GM13976 (cell line): ENCODE measurements at regions not wholly inside any gene's neighbourhood (a gene's known extent, or its start where the extent isn't known, plus 50 kb on each side); places are given as distances from the start of the nearest gene placed in this dataset.
"Not testable (repeated sequence)": the region's sequence is repeated elsewhere in the genome, so short reads cannot be mapped to it uniquely, and the experiment has no call there.

ENCODE experiments used
- DNase-seq: peaks from one replicate; pipeline ENCODE4 v3.0.0; 2012; ENCODE audit warnings: low spot score
- in situ Hi-C: fragments of 300-500 bp; cut with MboI; formaldehyde crosslinking; loops from one replicate; pipeline ENCODE4 v1.12.0; 2022; ENCODE audit warnings: low sequenced_read_pairs, mixed read lengths, inconsistent platforms; ENCODE audit not compliant: unreplicated experiment
- TF ChIP-seq, protein P1 (sequence below): IDR thresholded peaks from 2 replicates; pipeline ENCODE4 v1.5.1; 2012; ENCODE audit warnings: borderline replicate concordance, mild to moderate bottlenecking; ENCODE audit not compliant: insufficient read depth; ENCODE audit errors: extremely low read depth, missing control alignments, control extremely low read depth

DNA sequence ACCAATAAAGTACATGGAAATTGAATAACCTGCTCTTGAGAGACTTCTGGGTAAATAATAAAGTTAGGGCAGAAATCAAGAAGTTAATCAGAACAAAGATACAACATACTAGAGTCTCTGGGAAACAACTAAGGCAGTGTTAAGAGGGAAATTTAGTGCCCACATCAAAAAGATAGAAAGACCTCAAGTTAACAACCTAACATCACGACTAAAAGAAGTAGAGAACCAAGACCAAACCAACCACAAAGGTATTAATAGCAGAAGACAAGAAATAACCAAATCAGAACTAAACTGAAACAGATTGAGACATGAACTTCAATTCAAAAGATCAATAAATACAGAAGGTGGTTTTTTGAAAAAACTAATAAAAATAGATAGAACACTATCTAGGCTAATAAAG lies 140.7 kb downstream of the JRKL start:
- TF ChIP-seq, protein P1, sequence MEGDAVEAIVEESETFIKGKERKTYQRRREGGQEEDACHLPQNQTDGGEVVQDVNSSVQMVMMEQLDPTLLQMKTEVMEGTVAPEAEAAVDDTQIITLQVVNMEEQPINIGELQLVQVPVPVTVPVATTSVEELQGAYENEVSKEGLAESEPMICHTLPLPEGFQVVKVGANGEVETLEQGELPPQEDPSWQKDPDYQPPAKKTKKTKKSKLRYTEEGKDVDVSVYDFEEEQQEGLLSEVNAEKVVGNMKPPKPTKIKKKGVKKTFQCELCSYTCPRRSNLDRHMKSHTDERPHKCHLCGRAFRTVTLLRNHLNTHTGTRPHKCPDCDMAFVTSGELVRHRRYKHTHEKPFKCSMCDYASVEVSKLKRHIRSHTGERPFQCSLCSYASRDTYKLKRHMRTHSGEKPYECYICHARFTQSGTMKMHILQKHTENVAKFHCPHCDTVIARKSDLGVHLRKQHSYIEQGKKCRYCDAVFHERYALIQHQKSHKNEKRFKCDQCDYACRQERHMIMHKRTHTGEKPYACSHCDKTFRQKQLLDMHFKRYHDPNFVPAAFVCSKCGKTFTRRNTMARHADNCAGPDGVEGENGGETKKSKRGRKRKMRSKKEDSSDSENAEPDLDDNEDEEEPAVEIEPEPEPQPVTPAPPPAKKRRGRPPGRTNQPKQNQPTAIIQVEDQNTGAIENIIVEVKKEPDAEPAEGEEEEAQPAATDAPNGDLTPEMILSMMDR, result no peak
- no peak for DNase-seq
- in situ Hi-C loops, result no loop called here

DNA sequence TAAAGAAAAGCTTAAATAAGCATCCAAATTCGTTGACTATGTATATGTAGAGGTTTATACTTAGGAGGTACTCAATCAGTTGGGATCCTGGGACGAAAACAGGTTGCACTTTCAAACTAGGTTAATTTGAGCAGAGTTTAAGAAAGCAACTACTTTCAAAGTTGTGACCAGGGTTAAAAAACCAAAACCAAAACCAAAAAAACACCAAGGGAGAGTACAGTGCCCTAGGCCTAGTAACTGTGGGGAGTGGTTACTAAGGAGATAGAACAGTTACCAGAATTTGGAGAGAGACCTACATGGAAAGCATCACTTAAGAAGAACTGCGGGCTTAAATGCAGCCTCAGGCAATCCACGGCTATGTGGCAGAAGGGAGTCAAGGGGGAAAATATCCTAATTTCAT lies 148.3 kb downstream of the JRKL start:
- in situ Hi-C loops, result no loop called here
- DNase-seq, result no peak

DNA sequence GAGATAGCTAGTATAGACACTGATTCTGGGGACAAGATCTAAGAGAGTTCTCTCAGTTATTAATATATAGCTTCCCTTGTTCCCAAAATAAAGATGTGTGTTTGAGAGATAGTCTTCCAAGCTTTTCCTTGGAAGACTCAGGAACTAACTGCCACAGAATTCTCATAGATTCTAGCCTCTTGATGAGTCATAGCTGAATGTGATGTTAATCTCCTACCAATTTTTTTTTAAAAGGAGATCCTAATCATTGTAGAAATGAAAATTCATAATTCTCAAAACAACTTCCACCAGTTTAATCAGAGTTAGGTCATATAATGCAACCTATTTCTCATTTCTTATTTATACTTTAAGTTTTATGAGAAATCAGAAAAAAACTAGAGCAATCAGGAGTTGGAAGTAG lies 148.8 kb downstream of the JRKL start:
- TF ChIP-seq, protein P1, result no peak
- DNase-seq, result no peak
- in situ Hi-C loops, result no loop called here

More for the DNA sequence above, 148.3 kb downstream of the JRKL start:
- TF ChIP-seq, protein P1, result no peak

DNA sequence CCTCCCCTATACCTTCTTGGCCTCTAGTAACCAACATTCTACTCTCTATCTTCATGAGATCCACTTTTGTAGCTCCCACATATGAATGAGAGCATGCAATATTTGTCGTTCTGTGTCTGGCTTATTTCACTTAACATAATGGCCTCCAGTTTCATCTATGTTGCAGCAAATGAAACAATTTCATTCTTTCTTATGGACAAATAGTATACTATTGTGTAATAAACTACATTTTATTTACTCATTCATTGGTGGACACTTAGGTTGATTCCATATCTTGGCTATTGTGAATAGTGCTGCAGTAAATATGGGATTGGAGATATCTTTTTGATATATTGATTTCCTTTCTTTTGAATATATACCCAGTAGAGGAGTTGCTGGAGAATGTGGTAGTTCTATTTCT lies 151.1 kb downstream of the JRKL start:
- DNase-seq, result no peak
- TF ChIP-seq, protein P1, result no peak
- in situ Hi-C loops, result no loop called here

DNA sequence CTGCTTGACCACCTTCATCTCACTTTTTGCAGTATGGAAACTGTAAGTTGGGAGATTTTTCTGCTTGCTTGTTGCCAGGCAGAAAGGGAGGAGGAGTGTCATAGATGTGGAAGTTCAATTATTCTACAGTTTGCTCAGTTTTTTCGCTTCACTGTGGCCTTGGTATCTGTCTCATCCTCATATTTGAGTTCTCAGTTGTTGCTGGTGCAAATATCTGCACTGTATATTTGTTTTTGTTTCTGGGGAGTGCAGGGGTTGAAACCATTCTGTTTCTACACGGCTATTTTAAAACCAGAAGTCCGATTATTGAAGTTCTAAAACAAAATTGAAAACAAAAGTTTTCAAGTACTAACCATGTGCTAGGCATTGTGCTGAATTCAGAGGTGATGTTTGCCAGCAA lies 153.4 kb downstream of the JRKL start:
- TF ChIP-seq, protein P1, result no peak
- DNase-seq, result no peak
- in situ Hi-C loops, result no loop called here

DNA sequence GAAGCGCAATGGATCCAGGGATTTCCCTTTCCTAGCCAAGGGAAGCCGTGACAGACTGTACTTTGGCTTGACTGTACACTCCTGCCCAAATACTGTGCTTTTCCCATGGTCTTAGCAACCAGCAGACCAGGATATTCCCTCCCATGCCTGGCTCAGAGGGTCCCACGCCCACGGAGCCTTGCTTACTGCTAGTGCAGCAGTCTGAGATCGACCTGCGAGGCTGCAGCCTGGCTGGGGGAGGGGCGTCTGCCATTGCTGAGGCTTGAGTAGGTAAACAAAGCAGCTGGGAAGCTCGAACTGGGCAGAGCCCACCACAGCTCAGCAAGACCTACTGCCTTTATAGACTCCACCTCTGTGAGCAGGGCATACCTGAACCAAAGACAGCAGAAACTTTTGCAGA lies 155.4 kb downstream of the JRKL start:
- DNase-seq, in situ Hi-C loops: not testable (repeated sequence)

DNA sequence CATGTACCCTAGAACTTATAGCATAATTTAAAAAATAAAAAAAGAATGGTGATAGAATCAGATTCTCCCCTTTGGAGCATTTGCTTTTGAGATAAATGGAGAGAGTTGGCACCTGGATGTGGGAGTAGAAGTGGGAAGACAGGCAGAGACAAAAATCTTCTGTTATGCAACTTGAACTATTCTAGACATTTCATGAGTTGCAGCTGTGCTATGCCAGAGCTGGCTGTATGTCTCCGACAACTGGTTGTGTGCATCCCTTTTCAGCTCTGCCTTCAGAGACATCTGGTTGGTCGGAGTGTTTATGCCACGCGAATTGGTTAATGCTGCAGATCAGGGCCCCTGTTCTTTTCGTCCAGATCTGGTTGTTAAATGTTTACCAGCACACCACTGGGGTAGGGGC lies 161.3 kb downstream of the JRKL start:
- TF ChIP-seq, protein P1, result no peak
- DNase-seq, result no peak
- in situ Hi-C loops, result no loop called here

DNA sequence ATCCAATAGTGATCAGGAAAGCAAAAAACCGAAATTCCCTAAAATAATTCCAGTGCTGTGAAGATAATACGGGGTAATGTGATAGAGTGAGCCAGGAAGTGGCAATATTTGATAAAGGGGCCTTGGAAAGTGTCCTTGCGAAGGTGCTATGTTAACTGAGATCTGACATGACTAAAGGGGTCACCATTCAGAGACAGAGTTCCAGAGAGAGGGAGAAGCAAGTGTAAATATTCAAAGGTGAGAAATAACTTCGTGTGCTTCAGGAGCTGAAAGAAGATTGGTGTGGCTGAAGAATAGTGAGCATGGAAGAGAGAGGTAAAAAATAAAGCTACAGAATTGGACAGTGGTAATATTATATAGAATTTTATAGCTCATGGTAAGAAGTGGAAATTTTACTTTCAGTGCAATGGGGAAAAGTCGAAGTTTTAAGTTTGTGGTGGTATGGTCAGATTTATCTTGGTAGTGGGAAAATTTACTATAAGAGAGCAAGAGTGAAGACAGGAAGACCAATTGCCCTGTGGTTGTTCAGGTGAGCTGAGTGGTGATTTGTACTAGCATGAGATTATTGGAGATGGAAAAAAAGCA lies 164.5 kb downstream of the JRKL start:
- no peak for DNase-seq
- in situ Hi-C loops, result no loop called here
- TF ChIP-seq, protein P1, result no peak

DNA sequence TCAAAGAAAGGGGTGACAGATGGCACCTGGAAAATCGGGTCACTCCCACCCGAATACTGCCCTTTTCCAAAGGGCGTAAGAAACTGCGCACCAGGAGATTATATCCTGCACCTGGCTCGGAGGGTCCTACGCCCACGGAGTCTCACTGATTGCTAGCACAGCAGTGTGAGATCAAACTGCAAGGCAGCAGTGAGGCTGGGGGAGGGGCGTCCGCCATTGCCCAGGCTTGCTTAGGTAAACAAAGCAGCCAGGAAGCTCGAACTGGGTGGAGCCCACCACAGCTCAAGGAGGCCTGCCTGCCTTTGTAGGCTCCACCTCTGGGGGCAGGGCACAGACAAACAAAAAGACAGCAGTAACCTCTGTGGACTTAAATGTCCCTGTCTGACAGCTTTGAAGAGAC lies 166.0 kb downstream of the JRKL start:
- in situ Hi-C loops, DNase-seq: not testable (repeated sequence)

DNA sequence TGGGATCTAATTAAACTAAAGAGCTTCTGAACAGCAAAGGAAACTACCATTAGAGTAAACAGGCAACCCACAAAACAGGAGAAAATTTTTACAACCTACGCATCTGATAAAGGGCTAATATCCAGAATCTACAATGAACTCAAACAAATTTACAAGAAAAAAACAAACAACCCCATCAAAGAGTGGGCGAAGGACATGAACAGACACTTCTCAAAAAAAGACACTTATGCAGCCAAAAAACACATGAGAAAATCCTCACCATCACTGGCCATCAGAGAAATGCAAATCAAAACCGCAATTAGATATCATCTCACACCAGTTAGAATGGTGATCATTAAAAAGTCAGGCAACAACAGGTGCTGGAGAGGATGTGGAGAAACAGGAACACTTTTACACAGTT lies 170.9 kb downstream of the JRKL start:
- in situ Hi-C loops, DNase-seq: not testable (repeated sequence)
